Testis (tissue), 2 donors: ENCODE measurements at regions not wholly inside any gene's neighbourhood (a gene's known extent, or its start where the extent isn't known, plus 50 kb on each side); places are given as distances from the start of the nearest gene placed in this dataset.

ENCODE experiments used
- DNase-seq: peaks from one replicate; pipeline ENCODE4 v3.0.0-alpha.2; 2019
- H3K27ac ChIP-seq, 2 donors: fragments of 200-600 bp; sonication (generic); one replicate each; pipeline ENCODE4 v1.5.1; 2019
- H3K27me3 ChIP-seq: fragments of 200-600 bp; sonication (generic); one replicate; pipeline ENCODE4 v1.5.1; 2019
- H3K36me3 ChIP-seq: fragments of 200-600 bp; sonication (generic); one replicate; pipeline ENCODE4 v1.5.1; 2017; ENCODE audit warnings: low read depth; ENCODE audit errors: missing control alignments
- H3K4me1 ChIP-seq: fragments of 200-600 bp; sonication (generic); one replicate; pipeline ENCODE4 v1.5.1; 2019
- H3K4me3 ChIP-seq, 2 donors: fragments of 200-600 bp; sonication (generic); one replicate each; pipeline ENCODE4 v1.5.1; 2017 to 2019
- H3K9me3 ChIP-seq: fragments of 200-600 bp; sonication (generic); one replicate; pipeline ENCODE4 v1.5.1; 2017
- CTCF ChIP-seq, 3 experiments: fragments of 450-650 bp in 2 of 3; fragments of 200-600 bp in 1 of 3; sonication (generic) in 1 of 3; IDR thresholded peaks; one replicate each; pipeline ENCODE4 v1.5.1; 2016 to 2019; ENCODE audit warnings: antibody characterized with exemption in 3 of 3, mild to moderate bottlenecking in 2 of 3, moderate library complexity in 1 of 3
- POLR2A ChIP-seq: fragments of 450-650 bp; IDR thresholded peaks from one replicate; pipeline ENCODE4 v1.6.1; 2017; ENCODE audit warnings: antibody characterized with exemption, mild to moderate bottlenecking, moderate library complexity
- WGBS, 2 donors: methylation state at CpG; one replicate each; pipeline ENCODE4 v1.1.5; 2018; 5-methylcytosine and 5-hydroxymethylcytosine counted together
- intact Hi-C: fragments of 100-400 bp; cut with DNase I; formaldehyde crosslinking; loops from one replicate; pipeline ENCODE4 v1.15.1; 2023; ENCODE audit warnings: low total_unique reads

GRCh38 chr13:80214521-80214991 lies 126.4 kb downstream of the SPRY2 start:
- no peaks in the 10 kb centered on the region for H3K4me1 ChIP-seq
- intact Hi-C loops, result no loop called here
- H3K36me3 ChIP-seq, result no peaks in the 10 kb centered on the region
- no peaks in the 10 kb centered on the region for H3K9me3 ChIP-seq
- H3K4me3 ChIP-seq, result no peak overlapping the region
- no peak for DNase-seq
- TF ChIP-seq CTCF (IDR thresholded peaks at IDR 0.05), result no peak
- no peak for TF ChIP-seq POLR2A
- 93 to 97% methylated on average over 2 of the region's 2 CpGs for WGBS, 2 donors
- no peaks in the 10 kb centered on the region for H3K27me3 ChIP-seq
- H3K27ac ChIP-seq, result no peak overlapping the region

- Histone ChIP-seq H3K27ac (no peak overlapping the region), H3K36me3 (no peaks in the 10 kb centered on the region), H3K9me3 (no peaks in the 10 kb centered on the region), H3K27me3 (no peaks in the 10 kb centered on the region), H3K4me3 (no peak overlapping the region), H3K4me1 (no peaks in the 10 kb centered on the region)
- WGBS, 2 donors, result 65 to 75% methylated on average over 2 of the region's 2 CpGs
- intact Hi-C loops, result no loop called here
- no peak for DNase-seq
- TF ChIP-seq CTCF (IDR thresholded peaks at IDR 0.05) (no peak), POLR2A (no peak)
Observed at GRCh38 chr13:80214050-80214449, 126.9 kb downstream of the SPRY2 start.

GRCh38 chr13:80213201-80213600 lies 127.7 kb downstream of the SPRY2 start:
- TF ChIP-seq POLR2A (no peak), CTCF (IDR thresholded peaks at IDR 0.05) (no peak)
- Histone ChIP-seq H3K4me1 (no peaks in the 10 kb centered on the region), H3K36me3 (no peaks in the 10 kb centered on the region), H3K9me3 (no peaks in the 10 kb centered on the region), H3K4me3 (no peak overlapping the region), H3K27me3 (no peaks in the 10 kb centered on the region), H3K27ac (no peak overlapping the region)
- intact Hi-C loops, result no loop called here
- WGBS, 2 donors, result 96 to 100% methylated on average over 2 of the region's 2 CpGs
- no peak for DNase-seq

GRCh38 chr13:80211566-80211965 lies 129.4 kb downstream of the SPRY2 start:
- TF ChIP-seq POLR2A (no peak), CTCF (IDR thresholded peaks at IDR 0.05) (no peak)
- H3K27ac ChIP-seq, result no peak overlapping the region
- no peak for DNase-seq
- WGBS, 2 donors, result 94 to 97% methylated on average over 2 of the region's 2 CpGs
- no peaks in the 10 kb centered on the region for H3K4me1 ChIP-seq
- intact Hi-C loops, result no loop called here
- H3K9me3 ChIP-seq, result no peaks in the 10 kb centered on the region
- H3K27me3 ChIP-seq, result no peaks in the 10 kb centered on the region
- H3K4me3 ChIP-seq, result no peak overlapping the region
- H3K36me3 ChIP-seq, result no peaks in the 10 kb centered on the region

- no peaks in the 10 kb centered on the region for H3K4me1 ChIP-seq
- H3K27ac ChIP-seq, result no peak overlapping the region
- 85 to 90% methylated on average over 2 of the region's 2 CpGs for WGBS, 2 donors
- TF ChIP-seq CTCF (IDR thresholded peaks at IDR 0.05) (no peak), POLR2A (no peak)
- intact Hi-C loops, result no loop called here
- H3K4me3 ChIP-seq, result no peak overlapping the region
- no peaks in the 10 kb centered on the region for H3K27me3 ChIP-seq
- no peaks in the 10 kb centered on the region for H3K36me3 ChIP-seq
- no peak for DNase-seq
- no peaks in the 10 kb centered on the region for H3K9me3 ChIP-seq
Observed at GRCh38 chr13:80204642-80205041, 136.3 kb downstream of the SPRY2 start.
